ENCODE measurements at regions not wholly inside any gene's neighbourhood (a gene's known extent, or its start where the extent isn't known, plus 50 kb on each side); places are given as distances from the start of the nearest gene placed in this dataset.

DNA sequence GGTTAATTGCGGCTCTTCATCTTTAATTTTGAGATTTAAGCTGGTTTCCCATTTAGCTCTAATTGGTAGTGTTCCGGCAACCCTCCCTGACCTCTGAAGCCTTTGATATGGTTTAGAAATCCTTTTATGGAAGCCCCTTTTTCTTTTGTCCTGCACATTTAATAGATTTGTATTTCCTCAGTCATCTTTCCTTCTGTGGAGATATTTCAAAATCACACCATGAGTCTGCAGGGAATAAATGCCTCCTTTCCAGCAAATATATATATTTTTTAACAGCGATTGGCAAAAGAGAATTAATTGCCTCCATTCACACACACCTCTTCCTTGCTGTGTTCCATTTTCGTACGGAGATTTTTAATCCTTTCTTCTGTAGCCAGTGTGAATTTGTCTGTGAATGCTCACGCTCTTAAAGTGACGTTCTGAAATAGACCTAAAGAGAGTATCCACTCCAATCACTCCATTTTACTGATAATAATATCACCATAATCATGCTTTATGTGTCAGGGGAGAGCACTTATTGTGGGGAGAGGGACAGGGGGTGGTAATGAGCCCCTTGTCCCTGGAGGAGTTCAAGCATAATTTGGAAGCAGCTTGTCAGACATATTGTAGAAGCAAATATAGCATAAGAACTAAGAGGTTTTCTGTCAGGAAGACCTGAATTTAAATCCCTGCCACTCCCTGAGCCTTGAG, 142.5 kb upstream of the SYT13 start:
- no peaks in the 10 kb centered on the region for H3K79me1 ChIP-seq (ENCODE audit: insufficient read depth, low read depth, low read length, poor library complexity, severe bottlenecking)
- no peak overlapping the region for H2BK15ac ChIP-seq (ENCODE audit: low read depth, low read length)
- no peak overlapping the region for H4K5ac ChIP-seq (ENCODE audit: insufficient read length, low read depth, low read length)
- WGBS (ENCODE audit: extremely low coverage, insufficient read length, low lambda C conversion rate), result no CpG with 5 or more reads among the region's 7 CpGs
- H2AFZ ChIP-seq (ENCODE audit: low read length), result no peak overlapping the region
- no peaks in the 10 kb centered on the region for H4K20me1 ChIP-seq (ENCODE audit: control insufficient read depth, insufficient read depth, insufficient read length)
- H3K9me3 ChIP-seq (ENCODE audit: control insufficient read depth, low read depth, low read length), result no peaks in the 10 kb centered on the region
- H2BK120ac ChIP-seq (ENCODE audit: low read depth, low read length, poor library complexity, severe bottlenecking), result no peak overlapping the region
- no peak for DNase-seq
- H3K18ac ChIP-seq (ENCODE audit: insufficient read length, low read depth, low read length), result no peak overlapping the region
- H3K79me2 ChIP-seq (ENCODE audit: insufficient read depth, low read length), result no peaks in the 10 kb centered on the region
- no peak overlapping the region for H3K4me2 ChIP-seq (ENCODE audit: insufficient read depth, insufficient read length, low read length)
- no peaks in the 10 kb centered on the region for H3K27me3 ChIP-seq (ENCODE audit: insufficient read depth, low read length)
- H3K9me3 Mint-ChIP-seq, result no peaks in the 10 kb centered on the region
- H3K4me1 Mint-ChIP-seq, result peaks cover 11 to 14% of the 10 kb centered on the region in 2 experiments
- H3K27ac ChIP-seq (ENCODE audit: insufficient read length, low read depth, low read length), result no peak overlapping the region
- no peak overlapping the region for H2BK5ac ChIP-seq (ENCODE audit: insufficient read length, low read length)
- no peak overlapping the region for H3K27ac Mint-ChIP-seq
- H3K27me3 Mint-ChIP-seq (ENCODE audit: low read depth), result peaks cover 9% of the 10 kb centered on the region
- no peaks in the 10 kb centered on the region for H3K36me3 Mint-ChIP-seq (ENCODE audit: insufficient read depth in 1 of 3, low read depth in 3 of 3)
- TF ChIP-seq CTCF (conservative IDR thresholded peaks at IDR 0.05), result no peak
- H4K8ac ChIP-seq (replicated peaks; ENCODE audit: insufficient read length, low read depth, low read length), result no peak overlapping the region
- H4K91ac ChIP-seq (ENCODE audit: insufficient read length, low read depth, low read length), result no peak overlapping the region
- H2BK12ac ChIP-seq (ENCODE audit: insufficient read length, low read depth, low read length), result no peak overlapping the region
- H3K4me1 ChIP-seq (ENCODE audit: insufficient read depth, low read length), result no peaks in the 10 kb centered on the region
- no peaks in the 10 kb centered on the region for H3K23me2 ChIP-seq (ENCODE audit: insufficient read length, low read depth, low read length, poor library complexity, severe bottlenecking)
- H3K4me3 Mint-ChIP-seq, result no peak overlapping the region
- no peak overlapping the region for H3K14ac ChIP-seq (ENCODE audit: insufficient read depth, low read length)
- no peak overlapping the region for H2AK5ac ChIP-seq (ENCODE audit: insufficient read length, low read length)
- no peak overlapping the region for H3K56ac ChIP-seq (ENCODE audit: insufficient read length, low read depth, low read length)
- H3K23ac ChIP-seq (ENCODE audit: insufficient read length, low read depth, low read length), result no peak overlapping the region
- no peak overlapping the region for H2BK20ac ChIP-seq (ENCODE audit: low read depth, low read length, poor library complexity, severe bottlenecking)
- H3K4ac ChIP-seq (ENCODE audit: low read depth, low read length), result no peak overlapping the region
- H3K9ac ChIP-seq (ENCODE audit: extremely low read depth, insufficient read length, low read length), result no peak overlapping the region
- H3T11ph ChIP-seq (ENCODE audit: low read length), result no peak overlapping the region

Measured in H9 (cell line).